ENCODE measurements at regions not wholly inside any gene's neighbourhood (a gene's known extent, or its start where the extent isn't known, plus 50 kb on each side); places are given as distances from the start of the nearest gene placed in this dataset.

- DNase-seq: no peak
These were observed 433.7 kb upstream of the MGMT start for GRCh38 chr10:129033340-129033739.

- DNase-seq: no peak
These were observed 433.2 kb upstream of the MGMT start for GRCh38 chr10:129033790-129034272.

GRCh38 chr10:129035052-129035827 is 431.8 kb upstream of the MGMT start:
- DNase-seq: no peak

GRCh38 chr10:129038522-129038921 is 428.5 kb upstream of the MGMT start:
- DNase-seq: no peak

GRCh38 chr10:129039406-129040370 is 427.4 kb upstream of the MGMT start:
- DNase-seq: no peak

- DNase-seq: no peak
These were observed 426.7 kb upstream of the MGMT start for GRCh38 chr10:129040377-129040776.

GRCh38 chr10:129041916-129042315 is 425.1 kb upstream of the MGMT start:
- no peak for DNase-seq

GRCh38 chr10:129042776-129043595 is 424.1 kb upstream of the MGMT start:
- DNase-seq: no peak

GRCh38 chr10:129043691-129044090 is 423.4 kb upstream of the MGMT start:
- DNase-seq: no peak

GRCh38 chr10:129045599-129045998 is 421.4 kb upstream of the MGMT start:
- no peak for DNase-seq

GRCh38 chr10:129046065-129046681 is 420.9 kb upstream of the MGMT start:
- DNase-seq: peak; percentile 88

GRCh38 chr10:129046962-129047361 is 420.1 kb upstream of the MGMT start:
- no peak for DNase-seq

GRCh38 chr10:129047600-129047999 is 419.4 kb upstream of the MGMT start:
- DNase-seq: no peak

GRCh38 chr10:129048513-129048912 is 418.5 kb upstream of the MGMT start:
- no peak for DNase-seq

- no peak for DNase-seq
These were observed 417.5 kb upstream of the MGMT start for GRCh38 chr10:129049501-129049900.

GRCh38 chr10:129055225-129055624 is 411.8 kb upstream of the MGMT start:
- no peak for DNase-seq

GRCh38 chr10:129055986-129056385 is 411.1 kb upstream of the MGMT start:
- no peak for DNase-seq

- no peak for DNase-seq
These were observed 410.0 kb upstream of the MGMT start for GRCh38 chr10:129056734-129057689.

GRCh38 chr10:129057856-129058663 is 409.0 kb upstream of the MGMT start:
- no peak for DNase-seq

- no peak for DNase-seq
These were observed 408.3 kb upstream of the MGMT start for GRCh38 chr10:129058664-129059155.

Data from left hindlimb (tissue), 1 donor.